Panc1 (cell line): ENCODE measurements at regions not wholly inside any gene's neighbourhood (a gene's known extent, or its start where the extent isn't known, plus 50 kb on each side); places are given as distances from the start of the nearest gene placed in this dataset.

Experiments
- POLR2AphosphoS5 ChIP-seq: IDR thresholded peaks from 2 replicates; pipeline ENCODE4 v1.6.1; 2012; ENCODE audit warnings: mild to moderate bottlenecking, low read depth, low read length, moderate library complexity
- TF ChIP-seq, protein P1 (sequence below): fragments of 450-650 bp; IDR thresholded peaks from 2 replicates; pipeline ENCODE4 v1.5.1; 2017; ENCODE audit warnings: mild to moderate bottlenecking
- TF ChIP-seq, protein P2 (sequence below), 2 experiments: IDR thresholded peaks; 2 replicates each; pipeline ENCODE4 v1.6.1; 2011 to 2012; ENCODE audit warnings: low read depth in 2 of 2, control low read depth in 1 of 2, low read length in 1 of 2, mild to moderate bottlenecking in 1 of 2, moderate library complexity in 1 of 2; ENCODE audit not compliant: insufficient read depth in 1 of 2

DNA sequence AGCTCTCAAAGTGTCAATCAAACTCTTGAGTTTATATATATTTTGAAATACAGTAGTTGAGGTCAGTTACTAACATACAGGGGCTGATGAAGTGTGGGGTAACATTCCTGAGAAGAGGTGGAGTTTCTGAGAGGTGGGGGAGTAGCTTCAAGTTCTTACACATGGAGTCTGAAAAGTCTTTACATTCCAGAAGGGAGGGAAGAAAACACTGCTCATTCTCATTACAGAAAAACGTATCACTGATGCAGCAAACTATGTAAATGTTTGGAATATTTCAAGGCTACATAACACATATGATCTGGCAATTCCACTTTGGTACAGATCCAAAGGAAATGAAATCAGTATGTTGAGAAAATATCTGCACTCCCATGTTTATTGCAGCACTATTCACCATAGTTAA lies 1065.8 kb upstream of the B3GALT2 start:
- no peak for TF ChIP-seq POLR2AphosphoS5
- TF ChIP-seq, protein P1, sequence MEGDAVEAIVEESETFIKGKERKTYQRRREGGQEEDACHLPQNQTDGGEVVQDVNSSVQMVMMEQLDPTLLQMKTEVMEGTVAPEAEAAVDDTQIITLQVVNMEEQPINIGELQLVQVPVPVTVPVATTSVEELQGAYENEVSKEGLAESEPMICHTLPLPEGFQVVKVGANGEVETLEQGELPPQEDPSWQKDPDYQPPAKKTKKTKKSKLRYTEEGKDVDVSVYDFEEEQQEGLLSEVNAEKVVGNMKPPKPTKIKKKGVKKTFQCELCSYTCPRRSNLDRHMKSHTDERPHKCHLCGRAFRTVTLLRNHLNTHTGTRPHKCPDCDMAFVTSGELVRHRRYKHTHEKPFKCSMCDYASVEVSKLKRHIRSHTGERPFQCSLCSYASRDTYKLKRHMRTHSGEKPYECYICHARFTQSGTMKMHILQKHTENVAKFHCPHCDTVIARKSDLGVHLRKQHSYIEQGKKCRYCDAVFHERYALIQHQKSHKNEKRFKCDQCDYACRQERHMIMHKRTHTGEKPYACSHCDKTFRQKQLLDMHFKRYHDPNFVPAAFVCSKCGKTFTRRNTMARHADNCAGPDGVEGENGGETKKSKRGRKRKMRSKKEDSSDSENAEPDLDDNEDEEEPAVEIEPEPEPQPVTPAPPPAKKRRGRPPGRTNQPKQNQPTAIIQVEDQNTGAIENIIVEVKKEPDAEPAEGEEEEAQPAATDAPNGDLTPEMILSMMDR = no peak
- TF ChIP-seq, protein P2, sequence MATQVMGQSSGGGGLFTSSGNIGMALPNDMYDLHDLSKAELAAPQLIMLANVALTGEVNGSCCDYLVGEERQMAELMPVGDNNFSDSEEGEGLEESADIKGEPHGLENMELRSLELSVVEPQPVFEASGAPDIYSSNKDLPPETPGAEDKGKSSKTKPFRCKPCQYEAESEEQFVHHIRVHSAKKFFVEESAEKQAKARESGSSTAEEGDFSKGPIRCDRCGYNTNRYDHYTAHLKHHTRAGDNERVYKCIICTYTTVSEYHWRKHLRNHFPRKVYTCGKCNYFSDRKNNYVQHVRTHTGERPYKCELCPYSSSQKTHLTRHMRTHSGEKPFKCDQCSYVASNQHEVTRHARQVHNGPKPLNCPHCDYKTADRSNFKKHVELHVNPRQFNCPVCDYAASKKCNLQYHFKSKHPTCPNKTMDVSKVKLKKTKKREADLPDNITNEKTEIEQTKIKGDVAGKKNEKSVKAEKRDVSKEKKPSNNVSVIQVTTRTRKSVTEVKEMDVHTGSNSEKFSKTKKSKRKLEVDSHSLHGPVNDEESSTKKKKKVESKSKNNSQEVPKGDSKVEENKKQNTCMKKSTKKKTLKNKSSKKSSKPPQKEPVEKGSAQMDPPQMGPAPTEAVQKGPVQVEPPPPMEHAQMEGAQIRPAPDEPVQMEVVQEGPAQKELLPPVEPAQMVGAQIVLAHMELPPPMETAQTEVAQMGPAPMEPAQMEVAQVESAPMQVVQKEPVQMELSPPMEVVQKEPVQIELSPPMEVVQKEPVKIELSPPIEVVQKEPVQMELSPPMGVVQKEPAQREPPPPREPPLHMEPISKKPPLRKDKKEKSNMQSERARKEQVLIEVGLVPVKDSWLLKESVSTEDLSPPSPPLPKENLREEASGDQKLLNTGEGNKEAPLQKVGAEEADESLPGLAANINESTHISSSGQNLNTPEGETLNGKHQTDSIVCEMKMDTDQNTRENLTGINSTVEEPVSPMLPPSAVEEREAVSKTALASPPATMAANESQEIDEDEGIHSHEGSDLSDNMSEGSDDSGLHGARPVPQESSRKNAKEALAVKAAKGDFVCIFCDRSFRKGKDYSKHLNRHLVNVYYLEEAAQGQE (IDR thresholded peaks at IDR 0.05; ENCODE audit: insufficient read depth in 1 of 2, low read depth in 2 of 2, low read length in 1 of 2) = no peak
